HEK293 (cell line): ENCODE measurements at regions not wholly inside any gene's neighbourhood (a gene's known extent, or its start where the extent isn't known, plus 50 kb on each side); places are given as distances from the start of the nearest gene placed in this dataset.

Source experiments
- CTCF ChIA-PET: fragments of 350-600 bp; formaldehyde crosslinking; extraction: SDS; loops from one replicate; lab custom pipeline; 2021; ENCODE audit warnings: antibody characterized with exemption; lab: Yijun Ruan, JAX
- POLR2A ChIA-PET: fragments of 300-600 bp; formaldehyde crosslinking; extraction: SDS; loops from one replicate; lab custom pipeline; 2020; ENCODE audit warnings: antibody characterized with exemption, inconsistent platforms; lab: Yijun Ruan, JAX
- H3K27ac ChIP-seq: fragments of 200-500 bp; sonication (Bioruptor generic); 2 replicates; pipeline ENCODE4 v1.5.1; 2014; ENCODE audit warnings: low read depth, low read length, control low read depth, inconsistent platforms; ENCODE audit errors: extremely low read depth
- H3K36me3 ChIP-seq, 2 experiments: fragments of 200-500 bp in 1 of 2; sonication (Bioruptor generic) in 1 of 2; 1 replicate in 1 of 2; 2 replicates in 1 of 2; pipeline ENCODE4 v1.5.1; 2014 to 2017; ENCODE audit warnings: inconsistent platforms in 2 of 2, low read length in 2 of 2; ENCODE audit not compliant: control insufficient read depth in 2 of 2, insufficient read depth in 1 of 2
- H3K4me1 ChIP-seq: fragments of 200-500 bp; sonication (Bioruptor generic); 2 replicates; pipeline ENCODE4 v1.5.1; 2014; ENCODE audit warnings: mild to moderate bottlenecking, low read length, inconsistent platforms; ENCODE audit not compliant: control insufficient read depth, insufficient read depth
- H3K4me3 ChIP-seq: 2 replicates; pipeline ENCODE4 v1.5.1; 2011; ENCODE audit warnings: low read depth, mild to moderate bottlenecking, control low read depth, low read length, moderate library complexity
- H3K9me3 ChIP-seq: fragments of 200-500 bp; sonication (Bioruptor generic); 2 replicates; pipeline ENCODE4 v1.5.1; 2014; ENCODE audit warnings: low read depth, low read length, inconsistent platforms; ENCODE audit not compliant: control insufficient read depth, insufficient read depth
- BCL11B ChIP-seq: fragments of 450-650 bp; formaldehyde crosslinking; IDR thresholded peaks from 2 replicates; pipeline ENCODE4 v1.5.1; 2016; ENCODE audit warnings: low read depth, missing biosample characterization, missing genetic modification characterization
- GLIS1 ChIP-seq: fragments of 450-650 bp; formaldehyde crosslinking; IDR thresholded peaks from 2 replicates; pipeline ENCODE4 v1.5.1; 2016; ENCODE audit warnings: missing biosample characterization, missing genetic modification characterization
- IKZF3 ChIP-seq: fragments of 450-650 bp; IDR thresholded peaks from 2 replicates; pipeline ENCODE4 v1.5.0; 2018; ENCODE audit warnings: missing biosample characterization, mild to moderate bottlenecking, missing genetic modification characterization, moderate library complexity
- KLF10 ChIP-seq: fragments of 450-650 bp; IDR thresholded peaks from 2 replicates; pipeline ENCODE4 v1.5.1; 2018; ENCODE audit warnings: missing biosample characterization, mild to moderate bottlenecking, missing genetic modification characterization
- KLF7 ChIP-seq: fragments of 450-650 bp; formaldehyde crosslinking; IDR thresholded peaks from 2 replicates; pipeline ENCODE4 v1.5.1; 2016; ENCODE audit warnings: missing biosample characterization, missing genetic modification characterization, borderline replicate concordance
- MYNN ChIP-seq: fragments of 450-650 bp; formaldehyde crosslinking; IDR thresholded peaks from 2 replicates; pipeline ENCODE4 v1.5.1; 2016; ENCODE audit warnings: missing biosample characterization, missing genetic modification characterization, borderline replicate concordance
- SCRT1 ChIP-seq: fragments of 450-650 bp; formaldehyde crosslinking; IDR thresholded peaks from 2 replicates; pipeline ENCODE4 v1.5.1; 2016; ENCODE audit warnings: missing biosample characterization, missing genetic modification characterization, borderline replicate concordance
- ZFP41 ChIP-seq: fragments of 450-650 bp; formaldehyde crosslinking; IDR thresholded peaks from 2 replicates; pipeline ENCODE4 v1.5.1; 2016; ENCODE audit warnings: missing biosample characterization, missing genetic modification characterization, borderline replicate concordance
- ZNF248 ChIP-seq: fragments of 450-650 bp; formaldehyde crosslinking; IDR thresholded peaks from 2 replicates; pipeline ENCODE4 v1.5.1; 2017; ENCODE audit warnings: missing biosample characterization, missing genetic modification characterization
- ZNF292 ChIP-seq: fragments of 450-650 bp; formaldehyde crosslinking; IDR thresholded peaks from 2 replicates; pipeline ENCODE4 v1.5.1; 2016; ENCODE audit warnings: low read depth, missing biosample characterization, missing genetic modification characterization, borderline replicate concordance
- ZNF664 ChIP-seq: fragments of 450-650 bp; formaldehyde crosslinking; IDR thresholded peaks from 2 replicates; pipeline ENCODE4 v1.5.1; 2016; ENCODE audit warnings: missing biosample characterization, missing genetic modification characterization
- ZNF830 ChIP-seq: fragments of 450-650 bp; IDR thresholded peaks from 2 replicates; pipeline ENCODE4 v1.5.0; 2018; ENCODE audit warnings: missing biosample characterization, missing genetic modification characterization, low read depth, mild to moderate bottlenecking, moderate library complexity
- TF ChIP-seq, protein P1 (sequence below): fragments of 450-650 bp; formaldehyde crosslinking; IDR thresholded peaks from 2 replicates; pipeline ENCODE4 v1.5.1; 2016; ENCODE audit warnings: missing biosample characterization, missing genetic modification characterization
- TF ChIP-seq, protein P2 (sequence below): fragments of 450-650 bp; formaldehyde crosslinking; IDR thresholded peaks from 2 replicates; pipeline ENCODE4 v1.5.1; 2016; ENCODE audit warnings: missing biosample characterization, missing genetic modification characterization
- TF ChIP-seq, protein P3 (sequence below): fragments of 450-650 bp; formaldehyde crosslinking; IDR thresholded peaks from 2 replicates; pipeline ENCODE4 v1.5.1; 2016; ENCODE audit warnings: missing biosample characterization, missing genetic modification characterization, low read depth
- TF ChIP-seq, protein P4 (sequence below): fragments of 450-650 bp; formaldehyde crosslinking; IDR thresholded peaks from 2 replicates; pipeline ENCODE4 v1.5.1; 2016; ENCODE audit warnings: missing biosample characterization, missing genetic modification characterization
- TF ChIP-seq, protein P5 (sequence below): fragments of 450-650 bp; formaldehyde crosslinking; IDR thresholded peaks from 2 replicates; pipeline ENCODE4 v1.5.1; 2016; ENCODE audit warnings: missing biosample characterization, missing genetic modification characterization
- TF ChIP-seq, protein P6 (sequence below): fragments of 450-650 bp; formaldehyde crosslinking; IDR thresholded peaks from 2 replicates; pipeline ENCODE4 v1.5.1; 2017; ENCODE audit warnings: missing biosample characterization, missing genetic modification characterization

DNA sequence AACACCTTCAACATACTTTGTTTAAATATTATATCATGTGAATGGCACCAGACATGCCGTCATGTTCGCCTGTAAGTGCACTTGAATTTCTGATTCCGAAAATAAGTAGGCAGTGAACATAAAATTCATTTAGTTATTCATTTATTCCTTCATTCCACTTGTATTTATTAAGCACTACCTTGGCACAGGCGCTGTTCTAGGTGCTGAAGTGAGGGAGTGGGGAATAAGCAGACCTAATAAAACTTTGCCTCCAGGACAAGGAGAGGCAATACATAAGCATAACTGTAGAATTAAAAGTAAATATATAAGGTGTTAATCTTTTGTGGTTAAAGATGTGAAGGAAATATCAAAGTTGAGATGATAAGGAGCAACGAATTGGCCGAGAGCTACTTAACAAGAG, 297.4 kb downstream of the TENT4A start:
- TF ChIP-seq, protein P1, sequence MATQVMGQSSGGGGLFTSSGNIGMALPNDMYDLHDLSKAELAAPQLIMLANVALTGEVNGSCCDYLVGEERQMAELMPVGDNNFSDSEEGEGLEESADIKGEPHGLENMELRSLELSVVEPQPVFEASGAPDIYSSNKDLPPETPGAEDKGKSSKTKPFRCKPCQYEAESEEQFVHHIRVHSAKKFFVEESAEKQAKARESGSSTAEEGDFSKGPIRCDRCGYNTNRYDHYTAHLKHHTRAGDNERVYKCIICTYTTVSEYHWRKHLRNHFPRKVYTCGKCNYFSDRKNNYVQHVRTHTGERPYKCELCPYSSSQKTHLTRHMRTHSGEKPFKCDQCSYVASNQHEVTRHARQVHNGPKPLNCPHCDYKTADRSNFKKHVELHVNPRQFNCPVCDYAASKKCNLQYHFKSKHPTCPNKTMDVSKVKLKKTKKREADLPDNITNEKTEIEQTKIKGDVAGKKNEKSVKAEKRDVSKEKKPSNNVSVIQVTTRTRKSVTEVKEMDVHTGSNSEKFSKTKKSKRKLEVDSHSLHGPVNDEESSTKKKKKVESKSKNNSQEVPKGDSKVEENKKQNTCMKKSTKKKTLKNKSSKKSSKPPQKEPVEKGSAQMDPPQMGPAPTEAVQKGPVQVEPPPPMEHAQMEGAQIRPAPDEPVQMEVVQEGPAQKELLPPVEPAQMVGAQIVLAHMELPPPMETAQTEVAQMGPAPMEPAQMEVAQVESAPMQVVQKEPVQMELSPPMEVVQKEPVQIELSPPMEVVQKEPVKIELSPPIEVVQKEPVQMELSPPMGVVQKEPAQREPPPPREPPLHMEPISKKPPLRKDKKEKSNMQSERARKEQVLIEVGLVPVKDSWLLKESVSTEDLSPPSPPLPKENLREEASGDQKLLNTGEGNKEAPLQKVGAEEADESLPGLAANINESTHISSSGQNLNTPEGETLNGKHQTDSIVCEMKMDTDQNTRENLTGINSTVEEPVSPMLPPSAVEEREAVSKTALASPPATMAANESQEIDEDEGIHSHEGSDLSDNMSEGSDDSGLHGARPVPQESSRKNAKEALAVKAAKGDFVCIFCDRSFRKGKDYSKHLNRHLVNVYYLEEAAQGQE (tag by site-specific recombination): peak; percentile 79
- no peak for TF ChIP-seq SCRT1 (tag by site-specific recombination)
- TF ChIP-seq, all 188 proteins: peak for 1
- CTCF ChIA-PET: no interaction called here
- Histone ChIP-seq H3K36me3 (no peaks in the 10 kb centered on the region), H3K9me3 (no peaks in the 10 kb centered on the region), H3K27ac (no peak overlapping the region), H3K4me1 (no peaks in the 10 kb centered on the region), H3K4me3 (no peak overlapping the region)
- POLR2A ChIA-PET: no interaction called here

DNA sequence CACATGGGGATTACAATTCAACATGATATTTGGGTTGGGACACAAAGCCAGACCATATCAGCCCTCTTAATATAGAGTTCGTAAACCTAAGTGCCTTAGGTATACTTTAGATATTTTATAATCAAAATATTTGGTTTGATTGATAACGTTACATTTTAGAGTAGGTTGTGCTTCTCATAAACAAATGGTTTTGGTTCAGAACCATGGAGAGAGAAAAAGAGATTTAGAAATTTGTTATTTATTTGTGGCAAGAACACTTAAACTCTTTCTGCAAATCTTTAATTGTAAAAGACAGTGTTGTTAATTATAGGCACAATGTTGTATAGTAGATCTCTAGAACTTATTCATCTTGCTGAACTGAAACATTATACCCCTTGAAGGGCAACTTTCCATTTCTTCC, 298.8 kb downstream of the TENT4A start:
- no peaks in the 10 kb centered on the region for H3K4me1 ChIP-seq
- CTCF ChIA-PET: no interaction called here
- no peaks in the 10 kb centered on the region for H3K9me3 ChIP-seq
- H3K27ac ChIP-seq: no peak overlapping the region
- TF ChIP-seq KLF7 (tag by site-specific recombination) (no peak), GLIS1 (tag by site-specific recombination) (no peak), ZNF292 (tag by site-specific recombination) (no peak), MYNN (tag by site-specific recombination) (no peak), ZNF664 (tag by site-specific recombination) (no peak)
- TF ChIP-seq, protein P2, sequence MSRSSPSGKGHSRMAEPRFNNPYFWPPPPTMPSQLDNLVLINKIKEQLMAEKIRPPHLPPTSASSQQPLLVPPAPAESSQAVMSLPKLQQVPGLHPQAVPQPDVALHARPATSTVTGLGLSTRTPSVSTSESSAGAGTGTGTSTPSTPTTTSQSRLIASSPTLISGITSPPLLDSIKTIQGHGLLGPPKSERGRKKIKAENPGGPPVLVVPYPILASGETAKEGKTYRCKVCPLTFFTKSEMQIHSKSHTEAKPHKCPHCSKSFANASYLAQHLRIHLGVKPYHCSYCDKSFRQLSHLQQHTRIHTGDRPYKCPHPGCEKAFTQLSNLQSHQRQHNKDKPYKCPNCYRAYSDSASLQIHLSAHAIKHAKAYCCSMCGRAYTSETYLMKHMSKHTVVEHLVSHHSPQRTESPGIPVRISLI: no peak
- TF ChIP-seq, protein P3, sequence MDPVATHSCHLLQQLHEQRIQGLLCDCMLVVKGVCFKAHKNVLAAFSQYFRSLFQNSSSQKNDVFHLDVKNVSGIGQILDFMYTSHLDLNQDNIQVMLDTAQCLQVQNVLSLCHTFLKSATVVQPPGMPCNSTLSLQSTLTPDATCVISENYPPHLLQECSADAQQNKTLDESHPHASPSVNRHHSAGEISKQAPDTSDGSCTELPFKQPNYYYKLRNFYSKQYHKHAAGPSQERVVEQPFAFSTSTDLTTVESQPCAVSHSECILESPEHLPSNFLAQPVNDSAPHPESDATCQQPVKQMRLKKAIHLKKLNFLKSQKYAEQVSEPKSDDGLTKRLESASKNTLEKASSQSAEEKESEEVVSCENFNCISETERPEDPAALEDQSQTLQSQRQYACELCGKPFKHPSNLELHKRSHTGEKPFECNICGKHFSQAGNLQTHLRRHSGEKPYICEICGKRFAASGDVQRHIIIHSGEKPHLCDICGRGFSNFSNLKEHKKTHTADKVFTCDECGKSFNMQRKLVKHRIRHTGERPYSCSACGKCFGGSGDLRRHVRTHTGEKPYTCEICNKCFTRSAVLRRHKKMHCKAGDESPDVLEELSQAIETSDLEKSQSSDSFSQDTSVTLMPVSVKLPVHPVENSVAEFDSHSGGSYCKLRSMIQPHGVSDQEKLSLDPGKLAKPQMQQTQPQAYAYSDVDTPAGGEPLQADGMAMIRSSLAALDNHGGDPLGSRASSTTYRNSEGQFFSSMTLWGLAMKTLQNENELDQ (tag by site-specific recombination): no peak
- no peak overlapping the region for H3K4me3 ChIP-seq
- H3K36me3 ChIP-seq: no peaks in the 10 kb centered on the region
- POLR2A ChIA-PET: no interaction called here

DNA sequence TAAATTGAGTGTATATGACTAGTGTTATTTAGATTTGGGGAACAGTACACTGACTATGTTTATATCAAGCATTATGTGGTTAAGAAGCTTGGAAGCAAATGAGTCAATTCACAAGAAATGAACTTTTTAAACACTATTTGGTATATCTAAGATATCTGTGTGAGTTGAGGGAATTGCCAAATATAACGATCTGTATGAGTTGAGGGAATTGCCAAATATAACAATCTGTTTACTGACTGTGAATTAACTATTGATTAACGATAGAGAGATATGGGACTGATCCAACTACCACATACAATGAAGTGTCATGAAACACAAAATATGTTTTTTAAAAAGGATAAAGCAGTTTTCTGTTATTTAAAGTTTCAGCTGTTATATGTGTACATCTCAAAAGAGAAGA, 301.4 kb downstream of the TENT4A start:
- ChIA-PET POLR2A (no interaction called here), CTCF (no interaction called here)
- H3K36me3 ChIP-seq: no peaks in the 10 kb centered on the region
- no peak overlapping the region for H3K27ac ChIP-seq
- H3K4me1 ChIP-seq: no peaks in the 10 kb centered on the region
- H3K9me3 ChIP-seq: no peaks in the 10 kb centered on the region
- no peak overlapping the region for H3K4me3 ChIP-seq
- TF ChIP-seq ZNF830 (tag by site-specific recombination) (no peak), ZFP41 (tag by site-specific recombination) (no peak), BCL11B (tag by site-specific recombination) (no peak), IKZF3 (tag by site-specific recombination) (no peak), KLF10 (tag by site-specific recombination) (no peak), ZNF248 (tag by site-specific recombination) (no peak)
- TF ChIP-seq, protein P4, sequence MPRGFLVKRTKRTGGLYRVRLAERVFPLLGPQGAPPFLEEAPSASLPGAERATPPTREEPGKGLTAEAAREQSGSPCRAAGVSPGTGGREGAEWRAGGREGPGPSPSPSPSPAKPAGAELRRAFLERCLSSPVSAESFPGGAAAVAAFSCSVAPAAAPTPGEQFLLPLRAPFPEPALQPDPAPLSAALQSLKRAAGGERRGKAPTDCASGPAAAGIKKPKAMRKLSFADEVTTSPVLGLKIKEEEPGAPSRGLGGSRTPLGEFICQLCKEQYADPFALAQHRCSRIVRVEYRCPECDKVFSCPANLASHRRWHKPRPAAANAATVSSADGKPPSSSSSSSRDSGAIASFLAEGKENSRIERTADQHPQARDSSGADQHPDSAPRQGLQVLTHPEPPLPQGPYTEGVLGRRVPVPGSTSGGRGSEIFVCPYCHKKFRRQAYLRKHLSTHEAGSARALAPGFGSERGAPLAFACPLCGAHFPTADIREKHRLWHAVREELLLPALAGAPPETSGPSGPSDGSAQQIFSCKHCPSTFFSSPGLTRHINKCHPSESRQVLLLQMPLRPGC: no peak
- TF ChIP-seq, protein P5, sequence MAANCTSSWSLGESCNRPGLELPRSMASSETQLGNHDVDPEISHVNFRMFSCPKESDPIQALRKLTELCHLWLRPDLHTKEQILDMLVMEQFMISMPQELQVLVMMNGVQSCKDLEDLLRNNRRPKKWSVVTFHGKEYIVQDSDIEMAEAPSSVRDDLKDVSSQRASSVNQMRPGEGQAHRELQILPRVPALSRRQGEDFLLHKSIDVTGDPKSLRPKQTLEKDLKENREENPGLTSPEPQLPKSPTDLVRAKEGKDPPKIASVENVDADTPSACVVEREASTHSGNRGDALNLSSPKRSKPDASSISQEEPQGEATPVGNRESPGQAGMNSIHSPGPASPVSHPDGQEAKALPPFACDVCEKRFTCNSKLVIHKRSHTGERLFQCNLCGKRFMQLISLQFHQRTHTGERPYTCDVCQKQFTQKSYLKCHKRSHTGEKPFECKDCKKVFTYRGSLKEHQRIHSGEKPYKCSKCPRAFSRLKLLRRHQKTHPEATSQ (tag by site-specific recombination): no peak
- TF ChIP-seq, protein P6, sequence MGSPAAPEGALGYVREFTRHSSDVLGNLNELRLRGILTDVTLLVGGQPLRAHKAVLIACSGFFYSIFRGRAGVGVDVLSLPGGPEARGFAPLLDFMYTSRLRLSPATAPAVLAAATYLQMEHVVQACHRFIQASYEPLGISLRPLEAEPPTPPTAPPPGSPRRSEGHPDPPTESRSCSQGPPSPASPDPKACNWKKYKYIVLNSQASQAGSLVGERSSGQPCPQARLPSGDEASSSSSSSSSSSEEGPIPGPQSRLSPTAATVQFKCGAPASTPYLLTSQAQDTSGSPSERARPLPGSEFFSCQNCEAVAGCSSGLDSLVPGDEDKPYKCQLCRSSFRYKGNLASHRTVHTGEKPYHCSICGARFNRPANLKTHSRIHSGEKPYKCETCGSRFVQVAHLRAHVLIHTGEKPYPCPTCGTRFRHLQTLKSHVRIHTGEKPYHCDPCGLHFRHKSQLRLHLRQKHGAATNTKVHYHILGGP (tag by site-specific recombination): no peak
